SU-DHL-6 (cell line): ENCODE measurements at regions not wholly inside any gene's neighbourhood (a gene's known extent, or its start where the extent isn't known, plus 50 kb on each side); places are given as distances from the start of the nearest gene placed in this dataset.

Experiments
- H2AFZ ChIP-seq: fragments of 200-600 bp; sonication (generic); 2 replicates; pipeline ENCODE4 v1.6.1; 2014; ENCODE audit warnings: low read depth, mild to moderate bottlenecking, moderate library complexity, mixed read lengths, antibody characterized with exemption, low read length; ENCODE audit not compliant: severe bottlenecking
- H3F3A ChIP-seq: fragments of 200-600 bp; shearing (Covaris generic); 2 replicates; pipeline ENCODE4 v1.6.0; 2016; ENCODE audit warnings: antibody characterized with exemption, mild to moderate bottlenecking; ENCODE audit not compliant: insufficient read depth
- H3K27ac ChIP-seq: fragments of 200-600 bp; sonication (generic); 2 replicates; pipeline ENCODE4 v1.5.1; 2016; ENCODE audit warnings: low read depth, mild to moderate bottlenecking, low read length, moderate library complexity, mixed read lengths
- H3K27me3 ChIP-seq: fragments of 200-600 bp; sonication (generic), shearing (Covaris generic); 2 replicates; pipeline ENCODE4 v1.6.0; 2014; ENCODE audit warnings: mild to moderate bottlenecking, low read length
- H3K36me3 ChIP-seq: fragments of 200-600 bp; sonication (generic); 2 replicates; pipeline ENCODE4 v1.6.1; 2014; ENCODE audit warnings: mild to moderate bottlenecking, low read length, mixed read lengths
- H3K4me2 ChIP-seq: fragments of 300-600, 200-600 bp; shearing (Covaris generic), sonication (generic); 2 replicates; pipeline ENCODE4 v1.6.0; 2014; ENCODE audit warnings: low read length, low read depth, mild to moderate bottlenecking; ENCODE audit not compliant: poor library complexity, severe bottlenecking
- H3K4me3 ChIP-seq: fragments of 200-600 bp; sonication (generic); 2 replicates; pipeline ENCODE4 v1.5.1; 2014; ENCODE audit warnings: antibody characterized with exemption, low read length, mild to moderate bottlenecking, mixed read lengths; ENCODE audit not compliant: insufficient read depth, poor library complexity, severe bottlenecking
- H3K79me2 ChIP-seq: fragments of 200-600 bp; sonication (generic); 2 replicates; pipeline ENCODE4 v1.6.1; 2014; ENCODE audit warnings: mild to moderate bottlenecking, low read length, moderate library complexity; ENCODE audit not compliant: insufficient read depth
- H3K9ac ChIP-seq: fragments of 200-600 bp; sonication (generic); 2 replicates; pipeline ENCODE4 v1.7.0; 2014; ENCODE audit warnings: mild to moderate bottlenecking, low read length
- H3K9me2 ChIP-seq: fragments of 200-600 bp; sonication (generic); replicated peaks from 2 replicates; pipeline ENCODE4 v1.6.1; 2014; ENCODE audit warnings: low read length; ENCODE audit not compliant: insufficient read depth
- H3K9me3 ChIP-seq: fragments of 200-600 bp; sonication (generic); 2 replicates; pipeline ENCODE4 v1.6.1; 2014; ENCODE audit warnings: low read length, mixed read lengths; ENCODE audit not compliant: insufficient read depth
- H4K20me1 ChIP-seq: fragments of 200-600 bp; sonication (generic); 2 replicates; pipeline ENCODE4 v1.6.1; 2014; ENCODE audit warnings: low read depth, mild to moderate bottlenecking, antibody characterized with exemption, low read length, moderate library complexity, mixed read lengths
- CTCF ChIP-seq: fragments of 200-600 bp; sonication (generic); IDR thresholded peaks from one replicate; pipeline ENCODE4 v1.5.1; 2017; ENCODE audit warnings: antibody characterized with exemption, mild to moderate bottlenecking, low read length, moderate library complexity; ENCODE audit not compliant: insufficient read depth, poor library complexity, severe bottlenecking
- EZH2phosphoT487 ChIP-seq: fragments of 200-600 bp; sonication (generic), shearing (Covaris generic); conservative IDR thresholded peaks from 2 replicates; pipeline ENCODE4 v1.6.1; 2018; ENCODE audit warnings: mild to moderate bottlenecking, antibody characterized with exemption, low read length, moderate library complexity, mixed read lengths

- H2AFZ ChIP-seq: no peak overlapping the region
- H3K9me3 ChIP-seq: no peaks in the 10 kb centered on the region
- TF ChIP-seq EZH2phosphoT487: no peak
- TF ChIP-seq CTCF: no peak
- H3K27ac ChIP-seq: no peak overlapping the region
- H3K79me2 ChIP-seq: no peaks in the 10 kb centered on the region
- no peaks in the 10 kb centered on the region for H4K20me1 ChIP-seq
- no peak overlapping the region for H3K4me3 ChIP-seq
- no peak overlapping the region for H3K4me2 ChIP-seq
- no peaks in the 10 kb centered on the region for H3K27me3 ChIP-seq
- H3K9ac ChIP-seq: no peak overlapping the region
- H3K9me2 ChIP-seq: no peaks in the 10 kb centered on the region
- no peaks in the 10 kb centered on the region for H3F3A ChIP-seq
- H3K36me3 ChIP-seq: no peaks in the 10 kb centered on the region
Measured at GRCh38 chr3:40720341-40720740, 195.6 kb downstream of the ZNF621 start.

- no peaks in the 10 kb centered on the region for H3K9me2 ChIP-seq
- no peaks in the 10 kb centered on the region for H3K9me3 ChIP-seq
- H3F3A ChIP-seq: no peaks in the 10 kb centered on the region
- H3K79me2 ChIP-seq: no peaks in the 10 kb centered on the region
- H2AFZ ChIP-seq: no peak overlapping the region
- no peak overlapping the region for H3K4me2 ChIP-seq
- H3K27me3 ChIP-seq: no peaks in the 10 kb centered on the region
- no peaks in the 10 kb centered on the region for H4K20me1 ChIP-seq
- no peak overlapping the region for H3K27ac ChIP-seq
- H3K36me3 ChIP-seq: no peaks in the 10 kb centered on the region
- H3K4me3 ChIP-seq: no peak overlapping the region
- no peak for TF ChIP-seq CTCF
- H3K9ac ChIP-seq: no peak overlapping the region
Measured at GRCh38 chr3:40720863-40721262, 196.1 kb downstream of the ZNF621 start.

- TF ChIP-seq CTCF (no peak), EZH2phosphoT487 (no peak)
- Histone ChIP-seq H3K9me2 (no peaks in the 10 kb centered on the region), H3K36me3 (no peaks in the 10 kb centered on the region), H3K27ac (no peak overlapping the region), H3K9me3 (no peaks in the 10 kb centered on the region), H3K4me2 (no peak overlapping the region), H3K79me2 (no peaks in the 10 kb centered on the region), H4K20me1 (no peaks in the 10 kb centered on the region), H2AFZ (no peak overlapping the region), H3K9ac (no peak overlapping the region), H3F3A (no peaks in the 10 kb centered on the region), H3K27me3 (no peaks in the 10 kb centered on the region), H3K4me3 (no peak overlapping the region)
Measured at GRCh38 chr3:40723083-40723660, 198.4 kb downstream of the ZNF621 start.
